HG03103 (cell line): ENCODE measurements at regions not wholly inside any gene's neighbourhood (a gene's known extent, or its start where the extent isn't known, plus 50 kb on each side); places are given as distances from the start of the nearest gene placed in this dataset.
"Not testable (repeated sequence)": the region's sequence is repeated elsewhere in the genome, so short reads cannot be mapped to it uniquely, and the experiment has no call there.

Experiments used
- ATAC-seq: cut with Tn5 transposase; IDR thresholded peaks from one replicate; pipeline ENCODE4 v1.9.1; 2021; ENCODE audit warnings: low read depth; ENCODE audit not compliant: unreplicated experiment

DNA sequence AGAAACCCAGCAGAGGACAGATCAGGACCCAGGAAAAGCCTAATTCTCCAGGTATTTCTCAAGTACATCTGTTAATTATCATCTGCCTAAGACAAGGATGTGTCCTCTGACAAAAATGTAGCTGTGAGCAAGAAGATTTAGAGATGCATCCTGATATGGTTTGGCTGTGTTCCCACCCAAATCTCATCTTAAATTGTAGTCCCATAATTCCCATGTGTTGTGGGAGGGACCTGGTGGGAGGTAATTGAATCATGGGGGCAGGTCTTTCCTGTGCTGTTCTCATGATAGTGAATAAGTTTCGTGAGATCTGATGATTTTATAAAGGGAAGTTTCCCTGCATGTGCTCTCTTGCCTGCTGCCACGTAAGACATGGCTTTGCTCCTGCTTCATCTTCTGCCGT, 381.8 kb downstream of the BUD13 start:
- no peak for ATAC-seq

DNA sequence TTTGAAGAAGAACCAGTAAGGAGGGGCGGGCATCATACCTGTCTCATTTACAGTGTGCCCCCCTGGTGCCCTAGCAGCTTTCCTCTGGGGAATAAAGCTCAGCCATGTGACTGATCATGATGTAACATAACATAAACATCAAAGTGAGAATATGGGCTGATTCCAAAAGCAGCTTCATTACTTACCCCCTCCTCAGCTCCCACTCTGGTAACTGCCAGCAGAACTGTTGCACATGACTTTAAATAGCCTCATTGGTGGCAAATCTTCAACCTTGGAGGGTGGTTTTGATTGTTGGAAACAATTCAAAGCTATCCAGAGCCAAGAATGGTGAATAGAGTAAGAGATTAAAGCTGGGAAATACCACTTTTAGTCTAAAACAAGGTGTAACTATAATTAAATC, 384.6 kb downstream of the BUD13 start:
- no peak for ATAC-seq

DNA sequence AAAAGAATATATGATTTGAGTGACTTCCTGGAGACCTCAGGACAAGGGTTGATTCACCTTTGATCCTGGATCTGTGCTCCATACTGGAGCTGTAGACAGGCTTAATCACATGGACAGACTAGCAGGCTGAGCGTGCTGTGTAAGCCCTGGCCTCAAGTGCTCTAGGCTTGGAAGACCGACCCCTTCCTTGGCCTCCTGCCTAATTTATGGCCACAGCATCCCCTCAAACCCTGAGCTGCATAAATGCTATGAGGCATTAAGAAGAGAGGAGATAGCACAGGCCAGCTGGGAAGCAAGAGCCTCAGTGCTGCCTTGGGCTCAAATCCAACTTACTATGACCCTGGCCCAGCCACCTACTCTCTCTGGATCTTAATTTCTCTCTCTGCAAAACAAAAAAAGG, 385.1 kb downstream of the BUD13 start:
- ATAC-seq = no peak

DNA sequence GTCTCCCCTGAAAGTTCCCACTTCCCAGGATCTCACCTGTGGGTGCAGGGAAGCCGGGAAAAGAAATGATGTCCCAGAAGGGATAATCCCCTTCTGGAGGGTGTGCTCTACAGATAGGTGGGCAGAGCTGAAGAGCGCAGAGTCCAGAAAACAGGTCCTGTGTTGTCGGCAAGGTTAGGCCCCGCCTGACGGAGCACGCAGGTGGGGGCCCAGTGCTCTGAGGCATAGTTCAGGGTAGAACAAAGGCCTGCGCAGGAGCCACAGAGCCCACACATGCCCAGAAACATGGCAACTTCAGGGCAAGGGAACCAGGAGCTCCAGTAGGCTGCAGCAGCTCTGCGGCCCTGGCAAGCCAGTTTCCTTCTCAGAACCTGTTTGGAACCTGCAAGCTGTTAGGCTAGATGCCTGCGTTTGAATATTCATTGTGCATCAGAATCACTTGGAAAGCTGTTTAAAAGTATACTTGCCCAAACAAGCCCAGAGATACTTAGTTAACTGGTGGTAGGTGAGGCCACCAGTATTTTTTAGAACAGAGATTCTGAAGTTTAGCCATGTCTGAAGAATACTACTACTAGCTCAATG, 386.6 kb downstream of the BUD13 start:
- no peak for ATAC-seq

DNA sequence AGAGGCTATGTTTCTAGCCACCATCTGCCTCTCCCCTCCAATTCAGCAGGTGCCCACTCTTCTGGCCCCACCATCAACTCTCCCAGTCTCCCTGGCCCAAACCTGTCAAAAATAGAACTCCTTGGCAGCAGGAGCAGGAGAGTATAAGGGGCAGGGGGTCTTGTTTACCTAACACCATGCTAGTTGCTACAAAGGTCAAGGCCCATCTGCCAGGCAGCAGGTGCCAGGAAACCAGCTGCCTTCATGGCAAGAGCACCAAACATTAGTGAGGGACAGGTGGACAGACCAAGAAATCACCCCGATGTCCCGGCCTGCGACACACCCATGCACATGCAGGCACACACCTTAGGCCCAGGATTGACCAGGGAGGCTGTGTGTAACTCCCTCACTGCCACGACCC, 387.9 kb downstream of the BUD13 start:
- ATAC-seq = no peak

DNA sequence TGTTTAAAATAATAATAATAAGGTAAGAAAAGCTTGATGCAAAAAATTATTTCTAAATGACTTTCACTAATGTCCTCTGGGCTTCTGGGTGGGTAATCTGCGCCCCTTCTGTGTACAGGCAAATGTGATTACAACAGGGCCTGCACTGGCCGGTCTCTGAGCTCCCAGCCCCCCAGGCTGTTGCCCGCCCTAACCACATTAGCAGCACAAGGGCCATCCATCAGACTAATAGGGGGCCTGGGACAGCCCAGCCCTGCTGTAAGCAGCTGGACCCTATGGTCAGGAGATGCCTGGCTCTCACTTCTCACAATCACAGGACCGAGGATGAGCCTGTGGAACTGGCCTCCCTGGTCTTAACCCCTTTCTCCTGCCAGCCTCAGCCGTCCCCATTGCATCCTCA, 388.4 kb downstream of the BUD13 start:
- ATAC-seq = no peak

DNA sequence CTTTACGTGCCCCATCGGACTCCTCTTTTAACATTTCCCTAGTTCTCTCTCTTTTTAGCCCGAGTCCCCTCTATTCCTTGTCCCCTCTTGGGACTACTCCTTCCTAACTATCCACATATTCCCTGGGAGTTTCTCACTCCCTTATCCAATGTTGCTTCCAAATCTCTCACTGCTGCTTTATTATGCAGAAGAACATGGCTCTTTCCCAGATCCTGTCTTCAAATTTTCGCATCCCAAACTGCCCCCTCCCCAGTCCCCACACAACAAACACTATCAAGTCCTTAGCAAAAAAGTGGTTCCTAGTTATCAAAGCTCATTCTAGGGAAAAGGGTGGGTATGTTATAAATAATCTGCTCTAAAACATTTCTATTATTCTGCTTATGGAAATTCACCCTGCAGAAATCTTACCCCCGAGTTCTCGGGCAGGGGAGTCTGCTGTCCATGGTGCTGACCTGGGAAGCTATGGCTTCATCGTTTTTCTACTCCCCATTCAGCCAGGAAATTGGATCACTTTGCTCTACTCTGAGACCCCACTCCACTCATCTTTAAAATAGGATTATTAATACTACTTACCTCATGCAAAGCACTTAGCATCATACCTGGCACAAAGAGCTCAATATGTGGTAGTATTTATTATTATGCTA, 393.5 kb downstream of the BUD13 start:
- ATAC-seq = no peak

DNA sequence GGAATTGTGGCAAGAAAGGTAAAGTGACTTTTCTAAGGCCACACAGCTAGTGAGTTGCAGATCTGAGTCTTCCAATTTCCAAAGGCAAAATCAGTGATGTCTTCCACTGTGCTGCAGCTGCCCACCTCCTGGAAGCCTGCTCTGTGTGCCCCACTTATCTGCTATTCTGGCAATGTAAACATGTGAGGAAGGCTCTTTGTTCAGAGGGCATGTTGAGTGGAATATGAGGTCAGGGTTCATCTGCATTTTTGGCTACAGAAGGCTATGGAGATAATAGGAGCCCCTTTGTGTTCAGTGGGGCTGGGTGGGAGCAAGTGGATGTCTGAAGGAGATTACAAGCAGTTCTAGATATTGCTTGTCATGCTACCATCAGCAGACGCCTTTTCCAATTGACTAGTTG, 396.2 kb downstream of the BUD13 start:
- ATAC-seq = no peak

DNA sequence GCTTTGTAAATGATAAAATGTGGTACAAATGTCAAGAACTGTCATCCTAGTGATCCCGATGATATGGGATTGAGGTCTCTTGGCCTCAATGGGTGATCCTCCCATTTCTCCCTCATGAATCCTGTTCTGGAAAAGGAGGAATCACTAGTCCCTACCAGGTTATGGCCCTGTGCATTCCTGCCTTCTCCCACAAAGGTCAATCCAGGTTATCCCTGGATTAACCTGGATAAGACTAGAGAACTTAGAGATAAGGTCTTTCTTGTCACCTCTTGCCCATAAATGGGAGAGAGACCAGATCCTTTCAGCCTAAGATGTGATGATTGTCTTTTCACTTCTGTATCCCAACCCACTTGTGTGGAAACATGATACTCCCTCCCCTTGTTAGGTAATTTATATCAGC, 396.7 kb downstream of the BUD13 start:
- ATAC-seq = no peak

DNA sequence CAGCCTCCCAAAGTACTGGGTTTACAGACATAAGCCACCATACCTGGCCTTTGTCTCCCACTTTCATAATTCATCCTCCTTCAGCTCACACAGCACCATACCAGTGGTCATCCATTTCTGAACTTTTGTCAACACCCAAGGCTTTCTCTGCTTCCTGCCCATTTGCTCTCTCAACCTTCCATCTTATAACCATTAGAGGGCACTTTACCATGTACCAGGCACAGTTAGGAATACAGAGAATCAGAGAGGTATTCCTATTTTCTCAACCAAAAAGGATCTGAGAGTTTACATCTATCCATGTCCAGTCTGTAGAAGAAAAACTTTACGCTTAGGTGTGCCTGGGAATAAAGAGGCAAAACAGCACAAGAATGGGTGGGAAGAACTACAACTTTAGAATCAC, 397.6 kb downstream of the BUD13 start:
- ATAC-seq = no peak

DNA sequence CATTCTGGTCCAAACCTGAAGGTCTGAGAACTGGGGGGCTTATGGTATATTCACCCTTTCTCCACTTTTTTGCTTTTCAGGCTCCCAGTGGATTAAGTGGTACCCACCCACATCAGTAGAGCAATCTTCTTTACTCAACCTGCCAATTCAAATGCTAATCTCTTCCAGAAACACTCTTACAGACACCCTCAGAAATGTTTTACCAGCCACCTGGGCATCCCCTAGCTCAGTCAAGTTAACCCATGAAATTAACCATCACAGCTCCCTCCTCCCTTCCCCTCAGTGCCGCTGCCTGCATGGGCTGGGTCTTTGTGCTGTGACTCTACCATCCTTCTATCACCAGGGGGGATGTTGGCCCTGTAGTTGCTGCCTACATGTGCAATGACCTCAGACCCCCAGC, 398.7 kb downstream of the BUD13 start:
- ATAC-seq = no peak

DNA sequence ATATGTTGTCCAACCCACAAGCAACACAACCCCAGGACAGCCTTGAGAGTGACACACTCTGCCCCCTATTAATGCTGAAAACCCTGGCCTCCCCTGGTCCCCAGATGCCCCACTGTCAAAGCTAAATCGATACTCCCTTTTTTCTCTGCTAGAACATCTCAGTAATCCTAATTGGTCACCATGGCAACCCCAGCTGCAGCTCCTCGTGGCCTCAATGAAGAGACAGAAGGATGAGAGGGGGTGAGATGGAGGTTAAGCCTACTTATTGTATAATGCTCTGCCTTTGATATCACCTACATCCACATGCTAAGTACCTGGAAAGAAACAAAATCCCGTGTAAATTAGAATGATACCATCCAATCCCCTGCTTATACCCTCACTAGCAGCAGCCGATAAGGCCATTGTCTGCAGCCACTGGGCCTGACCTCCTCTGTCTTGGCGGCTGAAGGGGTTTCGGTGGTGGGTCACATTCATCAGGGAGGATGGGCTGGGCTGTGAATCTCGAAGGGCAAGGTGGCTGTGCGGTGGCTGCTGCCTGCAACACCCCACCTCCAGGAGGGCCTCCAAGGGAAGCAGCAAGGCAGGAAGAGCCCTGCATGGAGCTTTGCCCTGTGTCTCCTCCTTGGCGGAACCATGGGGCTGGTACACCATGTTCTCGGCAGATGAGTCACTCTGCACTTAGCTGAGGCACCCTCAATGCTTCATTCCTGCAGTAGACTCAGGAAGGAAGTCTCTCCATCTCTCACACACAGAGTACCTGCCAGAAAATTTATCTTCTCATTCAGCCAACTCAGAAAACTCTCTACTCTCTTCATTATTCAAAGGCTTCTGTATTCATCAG, 399.5 kb downstream of the BUD13 start:
- no peak for ATAC-seq

DNA sequence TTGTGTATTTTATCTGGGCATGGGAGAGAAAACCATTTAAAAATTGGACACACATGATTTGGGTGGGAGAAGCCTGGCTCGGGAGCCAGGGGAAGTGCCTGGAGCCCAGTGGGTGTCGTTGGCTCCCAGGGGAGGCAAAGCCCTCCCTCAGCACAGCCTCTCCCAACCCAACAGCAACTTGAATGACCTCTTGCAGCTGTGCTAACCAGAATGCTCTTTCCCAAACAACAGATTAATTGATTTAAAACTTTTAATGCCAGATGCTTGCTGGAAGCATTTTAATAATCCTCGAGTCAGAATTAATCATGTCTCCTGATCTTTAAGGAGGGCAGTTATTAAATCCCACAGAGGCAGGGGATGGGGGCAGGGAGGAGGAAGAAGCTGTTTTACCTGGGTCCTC, 401.6 kb downstream of the BUD13 start:
- ATAC-seq = no peak

DNA sequence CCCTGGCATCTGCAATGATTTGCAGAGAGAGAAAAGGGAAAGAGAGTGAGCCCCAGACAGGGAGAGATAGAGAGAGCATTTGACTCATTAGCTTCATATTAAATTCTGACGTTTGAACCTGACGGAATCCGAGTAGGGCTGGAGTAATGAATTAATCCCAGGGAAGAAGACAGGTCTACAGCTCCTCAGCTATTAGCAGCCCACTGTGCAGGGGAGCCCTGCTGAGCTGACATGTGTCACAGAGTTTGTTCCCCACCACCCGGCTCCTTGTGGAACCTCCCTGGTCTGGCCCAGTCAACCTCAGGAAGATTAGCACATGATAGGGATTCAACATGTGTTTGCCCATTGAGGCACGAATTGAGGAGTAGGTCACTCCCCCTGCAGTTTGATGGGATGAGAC, 404.0 kb downstream of the BUD13 start:
- no peak for ATAC-seq

DNA sequence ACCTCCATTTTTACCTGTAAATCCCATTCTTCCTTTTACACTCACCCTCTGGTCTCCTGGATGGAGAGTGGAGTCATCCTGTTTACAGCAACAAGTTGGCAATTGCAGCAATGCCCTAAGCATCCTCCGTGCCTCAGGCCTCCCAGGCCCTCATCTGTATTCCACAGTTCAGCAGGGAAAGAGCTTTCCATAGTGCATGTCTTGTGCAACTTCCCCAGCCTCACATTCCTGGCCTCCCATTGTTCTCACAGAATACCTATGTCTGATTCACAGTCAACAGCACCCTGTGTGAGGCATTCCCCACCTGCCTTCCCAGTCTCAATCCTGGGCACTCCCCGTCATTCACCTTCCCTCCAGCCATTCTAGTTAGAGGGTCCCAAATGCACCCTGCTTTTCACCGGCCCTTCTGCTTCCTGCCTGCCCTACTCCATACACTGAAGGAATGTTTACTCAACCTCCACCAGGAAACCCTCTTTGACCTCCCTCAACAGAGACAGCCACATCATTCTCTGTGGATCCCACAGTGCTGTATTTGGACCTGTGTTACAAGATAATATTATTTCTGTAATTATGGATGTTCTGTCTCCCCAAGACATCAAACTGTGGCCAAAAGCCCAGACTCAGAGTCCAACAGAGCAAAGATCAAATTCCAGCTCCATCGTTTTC, 405.7 kb downstream of the BUD13 start:
- ATAC-seq = no peak

DNA sequence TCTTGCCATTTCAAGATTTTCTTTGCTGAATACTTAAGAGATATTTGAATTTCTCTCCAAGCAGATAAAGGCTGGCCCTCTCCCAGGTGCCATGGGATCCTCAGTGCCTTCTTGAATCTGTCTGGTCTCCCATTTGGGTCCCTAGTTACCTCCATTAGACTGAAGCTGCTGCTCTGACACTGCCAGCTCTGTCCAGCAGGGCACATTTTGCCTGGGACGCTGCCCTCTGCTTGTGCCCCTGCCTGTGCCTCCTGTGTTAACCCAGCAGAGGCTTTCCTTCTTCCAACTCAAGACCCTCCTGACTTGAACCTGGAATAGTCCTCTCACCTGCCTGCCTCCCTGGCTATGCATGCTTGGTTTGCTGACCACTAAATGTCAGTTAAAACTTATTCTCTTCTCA, 406.3 kb downstream of the BUD13 start:
- no peak for ATAC-seq

DNA sequence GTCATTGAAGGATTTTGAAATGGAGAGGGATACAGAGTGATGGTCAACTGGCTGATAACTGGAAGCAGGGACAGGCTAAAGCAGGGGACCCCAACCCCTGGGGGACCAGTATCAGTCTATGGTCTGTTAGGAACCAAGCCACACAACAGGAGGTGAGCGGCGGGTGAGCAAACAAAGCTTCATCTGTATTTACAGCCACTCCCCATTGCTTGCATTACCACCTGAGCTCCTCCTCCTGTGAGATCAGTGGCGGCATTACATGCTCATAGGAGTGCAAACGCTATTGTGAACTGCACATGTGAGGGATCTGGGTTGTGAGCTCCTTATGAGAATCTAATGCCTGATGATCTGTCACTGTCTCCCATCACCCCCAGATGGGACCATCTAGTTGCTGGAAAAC, 407.9 kb downstream of the BUD13 start:
- ATAC-seq = not testable (repeated sequence)

DNA sequence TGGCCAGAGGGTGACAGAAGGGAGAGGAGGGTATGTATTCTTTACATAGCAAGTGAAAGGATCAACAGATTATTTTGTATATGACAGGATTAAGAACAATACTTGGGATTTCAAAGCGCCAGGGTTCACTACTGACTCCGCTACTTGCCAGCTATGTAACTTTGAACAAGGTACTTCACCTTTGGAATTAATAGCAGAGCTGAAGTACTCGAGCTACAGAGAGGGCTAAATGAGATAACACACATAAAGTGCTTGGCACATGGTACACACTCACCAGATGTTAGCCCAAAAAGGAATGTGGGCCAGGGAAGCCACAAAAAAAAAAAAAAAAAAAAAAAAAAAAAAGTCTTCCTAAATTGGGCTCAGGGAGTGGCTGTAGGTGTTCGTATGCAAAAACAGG, 408.4 kb downstream of the BUD13 start:
- no peak for ATAC-seq

DNA sequence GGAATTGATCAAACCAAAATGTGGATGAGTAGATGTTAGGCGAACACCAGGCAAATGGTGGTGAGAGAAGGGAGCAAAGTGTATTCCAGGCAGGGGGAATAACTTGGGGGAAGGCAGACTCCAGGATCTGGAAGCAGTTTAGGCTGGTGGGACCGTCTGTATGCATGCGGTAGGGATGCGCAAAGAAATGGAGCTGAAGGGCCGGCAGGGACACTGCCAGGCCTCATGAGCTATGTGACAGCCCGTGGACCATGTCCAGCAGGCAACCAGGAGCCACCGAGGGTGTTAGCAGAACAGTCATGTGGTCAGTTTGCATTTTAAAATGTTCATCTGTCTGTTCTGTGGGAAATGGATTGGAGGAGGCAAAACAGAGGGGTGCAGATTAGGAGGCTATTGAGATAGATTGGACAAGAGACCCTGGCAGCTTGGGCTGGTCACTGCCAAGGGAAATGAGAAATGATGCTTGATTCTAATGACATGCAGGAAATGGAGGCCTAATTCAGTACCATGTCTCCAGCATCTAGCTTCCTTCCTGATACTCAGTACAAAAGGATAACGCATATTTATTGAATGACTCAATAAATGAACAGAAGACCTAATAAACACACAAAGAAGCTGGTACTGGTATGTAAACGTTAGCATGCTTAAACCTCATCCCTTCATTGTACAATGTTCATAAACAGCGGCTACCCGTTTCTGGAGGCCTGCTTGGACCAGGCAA, 412.4 kb downstream of the BUD13 start:
- no peak for ATAC-seq

DNA sequence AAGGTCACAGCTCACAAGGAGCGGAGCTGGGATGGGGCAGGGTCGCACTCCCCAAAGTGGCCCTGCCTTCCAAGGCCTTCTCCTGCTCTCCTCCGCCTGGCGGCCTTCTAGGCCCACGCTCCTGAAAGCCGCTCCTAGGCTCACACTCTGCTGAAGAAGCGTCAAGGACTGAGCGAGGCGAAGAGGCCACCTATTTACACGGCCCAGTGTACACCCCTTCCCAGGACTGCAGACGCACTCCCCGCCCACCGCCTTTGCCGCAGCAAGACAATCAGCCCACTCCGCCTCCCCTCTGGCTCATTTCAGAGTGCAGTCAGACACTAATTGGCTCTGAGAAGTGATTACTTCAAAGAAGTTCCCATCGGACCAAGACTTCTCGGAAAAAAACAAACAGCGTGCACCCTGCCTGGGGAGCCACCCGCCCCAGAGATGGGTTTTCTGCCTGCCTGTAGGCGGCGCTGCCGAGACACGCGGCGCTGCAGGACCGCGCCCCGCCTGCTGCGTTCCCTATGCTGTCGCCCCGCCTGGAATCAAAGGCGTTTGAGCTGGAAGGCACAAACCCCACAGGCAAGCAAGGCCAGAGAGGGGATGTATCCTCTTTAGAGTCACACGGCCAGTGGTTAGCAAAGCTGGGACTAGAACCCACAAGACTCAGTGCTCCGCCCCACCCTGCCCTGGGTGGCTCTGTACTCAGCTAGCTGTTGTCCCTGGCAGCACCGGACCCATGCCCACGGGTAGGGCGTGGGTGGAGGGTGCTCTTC, 414.8 kb downstream of the BUD13 start:
- ATAC-seq = no peak
